Left lung (tissue), 4 donors: ENCODE measurements at regions not wholly inside any gene's neighbourhood (a gene's known extent, or its start where the extent isn't known, plus 50 kb on each side); places are given as distances from the start of the nearest gene placed in this dataset.

Experiments
- ATAC-seq: fragments of 200-7000 bp; cut with Tn5 transposase; one replicate; pipeline ENCODE4 v1.9.1; 2020; ENCODE audit warnings: moderate library complexity
- DNase-seq, 4 donors: peaks; one replicate each; pipeline ENCODE4 v3.0.0-alpha.2; 2013 to 2020
- H3K27ac ChIP-seq, 2 donors: fragments of 200-600 bp; sonication (generic) in 1 of 2; one replicate each; pipeline versions ENCODE4 v1.5.0 to v1.8.0; 2020 to 2021
- H3K27me3 ChIP-seq, 2 donors: fragments of 200-600 bp; sonication (generic) in 1 of 2; one replicate each; pipeline versions ENCODE4 v1.5.0 to v1.8.0; 2020 to 2021
- H3K36me3 ChIP-seq, 2 donors: fragments of 200-600 bp; sonication (generic) in 1 of 2; one replicate each; pipeline versions ENCODE4 v1.5.0 to v1.8.0; 2020 to 2021
- H3K4me1 ChIP-seq, 2 donors: fragments of 200-600 bp; one replicate each; pipeline ENCODE4 v1.8.0; 2021
- H3K4me3 ChIP-seq, 2 donors: fragments of 200-600 bp; sonication (generic) in 1 of 2; one replicate each; pipeline versions ENCODE4 v1.5.0 to v1.8.0; 2020 to 2021; ENCODE audit warnings: mild to moderate bottlenecking in 1 of 2
- H3K9me3 ChIP-seq, 2 donors: fragments of 200-600 bp; sonication (generic) in 1 of 2; one replicate each; pipeline versions ENCODE4 v1.5.0 to v1.8.0; 2020 to 2021
- intact Hi-C, 2 donors: fragments of 100-400 bp; cut with DNase I; formaldehyde crosslinking; loops; one replicate each; pipeline versions ENCODE4 v1.11.2 to v1.14.2; 2022
- TF ChIP-seq, protein P1 (sequence below), 2 donors: fragments of 200-600 bp; sonication (generic) in 1 of 2; IDR thresholded peaks; one replicate each; pipeline versions ENCODE4 v1.5.0 to v1.8.0; 2021; ENCODE audit warnings: antibody characterized with exemption in 2 of 2
- donor health status: DM: no; HTN: yes; CAD: no.
- donor health status: DM: no; HTN: no; CAD: no.

DNA sequence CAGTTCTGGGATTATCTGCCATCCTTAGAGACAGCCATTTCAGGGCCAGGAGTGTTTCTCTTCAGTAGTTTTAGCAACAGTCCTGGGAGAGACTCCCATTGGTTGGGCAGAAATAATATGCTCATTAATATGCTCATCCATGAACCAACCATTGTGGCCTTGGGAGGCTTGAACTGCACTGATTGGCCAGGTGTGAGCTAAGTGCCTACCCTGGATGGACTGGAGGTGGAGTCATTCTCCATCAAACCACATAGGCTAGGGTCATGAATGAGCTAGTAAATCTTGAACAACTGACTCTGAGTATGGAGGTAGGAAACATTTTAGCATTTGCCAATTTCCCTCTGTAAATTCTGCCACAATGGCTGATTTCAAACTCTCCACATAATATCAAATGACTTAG, 70.2 kb upstream of the ZFP64 start:
- no peaks in the 10 kb centered on the region for H3K4me1 ChIP-seq
- H3K27ac ChIP-seq = no peak overlapping the region
- H3K4me3 ChIP-seq = no peak overlapping the region
- intact Hi-C loops = no loop called here
- TF ChIP-seq, protein P1, sequence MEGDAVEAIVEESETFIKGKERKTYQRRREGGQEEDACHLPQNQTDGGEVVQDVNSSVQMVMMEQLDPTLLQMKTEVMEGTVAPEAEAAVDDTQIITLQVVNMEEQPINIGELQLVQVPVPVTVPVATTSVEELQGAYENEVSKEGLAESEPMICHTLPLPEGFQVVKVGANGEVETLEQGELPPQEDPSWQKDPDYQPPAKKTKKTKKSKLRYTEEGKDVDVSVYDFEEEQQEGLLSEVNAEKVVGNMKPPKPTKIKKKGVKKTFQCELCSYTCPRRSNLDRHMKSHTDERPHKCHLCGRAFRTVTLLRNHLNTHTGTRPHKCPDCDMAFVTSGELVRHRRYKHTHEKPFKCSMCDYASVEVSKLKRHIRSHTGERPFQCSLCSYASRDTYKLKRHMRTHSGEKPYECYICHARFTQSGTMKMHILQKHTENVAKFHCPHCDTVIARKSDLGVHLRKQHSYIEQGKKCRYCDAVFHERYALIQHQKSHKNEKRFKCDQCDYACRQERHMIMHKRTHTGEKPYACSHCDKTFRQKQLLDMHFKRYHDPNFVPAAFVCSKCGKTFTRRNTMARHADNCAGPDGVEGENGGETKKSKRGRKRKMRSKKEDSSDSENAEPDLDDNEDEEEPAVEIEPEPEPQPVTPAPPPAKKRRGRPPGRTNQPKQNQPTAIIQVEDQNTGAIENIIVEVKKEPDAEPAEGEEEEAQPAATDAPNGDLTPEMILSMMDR (IDR thresholded peaks at IDR 0.05) = no peak
- ATAC-seq (no peak), DNase-seq (no peak)
- no peaks in the 10 kb centered on the region for H3K36me3 ChIP-seq
- peaks cover 0 to 8% of the 10 kb centered on the region in 2 donors for H3K27me3 ChIP-seq
- H3K9me3 ChIP-seq = no peaks in the 10 kb centered on the region

DNA sequence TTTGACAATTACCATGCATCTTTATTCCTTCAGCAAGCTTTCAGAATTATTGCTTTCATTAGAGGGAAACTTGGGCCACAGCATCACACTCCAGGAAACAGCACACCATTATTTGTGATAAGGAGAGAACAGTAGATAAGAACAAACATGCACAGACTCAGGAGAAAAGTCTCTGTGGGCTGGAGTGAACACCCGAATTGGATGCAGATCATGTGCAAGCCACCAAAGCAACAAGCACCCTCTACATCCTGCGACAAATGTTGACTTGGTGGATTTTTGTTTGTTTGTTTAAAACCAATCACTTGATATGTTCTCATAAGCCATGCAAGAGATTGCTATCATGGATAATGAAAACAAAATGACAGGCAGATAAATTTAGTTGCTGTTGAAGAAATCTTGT, 67.7 kb upstream of the ZFP64 start:
- H3K4me3 ChIP-seq = no peak overlapping the region
- intact Hi-C loops = no loop called here
- DNase-seq (no peak), ATAC-seq (no peak)
- H3K27ac ChIP-seq = no peak overlapping the region
- H3K9me3 ChIP-seq = no peaks in the 10 kb centered on the region
- TF ChIP-seq, protein P1 (IDR thresholded peaks at IDR 0.05) = no peak
- H3K36me3 ChIP-seq = no peaks in the 10 kb centered on the region
- no peaks in the 10 kb centered on the region for H3K4me1 ChIP-seq
- H3K27me3 ChIP-seq = no peaks in the 10 kb centered on the region

GRCh38 chr20:52256454-52256853, 64.9 kb upstream of the ZFP64 start:
- intact Hi-C loops = no loop called here
- DNase-seq (no peak), ATAC-seq (peak; percentile 75)
- H3K4me3 ChIP-seq = no peak overlapping the region
- no peaks in the 10 kb centered on the region for H3K4me1 ChIP-seq
- no peaks in the 10 kb centered on the region for H3K36me3 ChIP-seq
- no peak overlapping the region for H3K27ac ChIP-seq
- no peaks in the 10 kb centered on the region for H3K9me3 ChIP-seq
- H3K27me3 ChIP-seq = no peaks in the 10 kb centered on the region
- TF ChIP-seq, protein P1 (IDR thresholded peaks at IDR 0.05) = no peak

DNA sequence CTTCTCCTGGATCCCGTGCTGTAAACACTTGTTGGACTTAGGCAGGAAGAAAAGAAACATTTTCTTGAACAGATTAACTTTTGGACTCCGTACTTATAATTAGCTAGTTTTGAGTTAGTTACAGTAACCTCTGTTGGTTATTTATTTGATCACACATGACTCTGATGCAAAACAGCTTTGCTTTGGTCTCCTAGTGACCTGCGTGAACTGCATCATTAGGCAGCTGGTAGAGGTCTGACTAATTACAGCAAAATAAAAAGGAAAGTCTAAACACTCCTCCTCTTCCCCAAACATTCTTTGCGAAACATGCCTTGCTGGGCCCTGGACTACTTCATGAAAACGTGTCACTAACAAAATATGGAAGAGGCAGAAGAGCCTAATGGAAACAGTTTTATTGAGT, 61.1 kb upstream of the ZFP64 start:
- DNase-seq (no peak), ATAC-seq (no peak)
- H3K9me3 ChIP-seq = no peaks in the 10 kb centered on the region
- no peak overlapping the region for H3K4me3 ChIP-seq
- intact Hi-C loops = no loop called here
- TF ChIP-seq, protein P1 (IDR thresholded peaks at IDR 0.05) = no peak
- H3K4me1 ChIP-seq = no peaks in the 10 kb centered on the region
- H3K27ac ChIP-seq = no peak overlapping the region
- no peaks in the 10 kb centered on the region for H3K27me3 ChIP-seq
- no peaks in the 10 kb centered on the region for H3K36me3 ChIP-seq

- H3K27ac ChIP-seq = no peak overlapping the region
- H3K4me1 ChIP-seq = no peaks in the 10 kb centered on the region
- ATAC-seq (no peak), DNase-seq (no peak)
- intact Hi-C loops = no loop called here
- TF ChIP-seq, protein P1 (IDR thresholded peaks at IDR 0.05) = no peak
- H3K9me3 ChIP-seq = no peaks in the 10 kb centered on the region
- no peak overlapping the region for H3K4me3 ChIP-seq
- H3K27me3 ChIP-seq = no peaks in the 10 kb centered on the region
- H3K36me3 ChIP-seq = no peaks in the 10 kb centered on the region
These were observed 60.2 kb upstream of the ZFP64 start for GRCh38 chr20:52251827-52252226.
